Transverse colon (tissue), 3 donors: ENCODE measurements at regions not wholly inside any gene's neighbourhood (a gene's known extent, or its start where the extent isn't known, plus 50 kb on each side); places are given as distances from the start of the nearest gene placed in this dataset.

ENCODE experiments used
- EP300 ChIP-seq: sonication (generic); formaldehyde crosslinking; IDR thresholded peaks from one replicate; pipeline ENCODE4 v1.6.1; 2017; ENCODE audit warnings: antibody characterized with exemption, low read depth
- POLR2A ChIP-seq: fragments of 450-650 bp; IDR thresholded peaks from one replicate; pipeline ENCODE4 v1.6.1; 2016; ENCODE audit warnings: antibody characterized with exemption, mild to moderate bottlenecking, moderate library complexity
- TF ChIP-seq, protein P1 (sequence below), 5 experiments: fragments of 200-600 bp in 3 of 5; fragments of 450-650 bp in 2 of 5; sonication (generic) in 3 of 5; IDR thresholded peaks; 1 replicate in 2 of 5; 2 replicates in 3 of 5; pipeline ENCODE4 v1.5.1; 2016 to 2017; ENCODE audit warnings: antibody characterized with exemption in 5 of 5, inconsistent platforms in 3 of 5, mild to moderate bottlenecking in 2 of 5, moderate library complexity in 1 of 5

DNA sequence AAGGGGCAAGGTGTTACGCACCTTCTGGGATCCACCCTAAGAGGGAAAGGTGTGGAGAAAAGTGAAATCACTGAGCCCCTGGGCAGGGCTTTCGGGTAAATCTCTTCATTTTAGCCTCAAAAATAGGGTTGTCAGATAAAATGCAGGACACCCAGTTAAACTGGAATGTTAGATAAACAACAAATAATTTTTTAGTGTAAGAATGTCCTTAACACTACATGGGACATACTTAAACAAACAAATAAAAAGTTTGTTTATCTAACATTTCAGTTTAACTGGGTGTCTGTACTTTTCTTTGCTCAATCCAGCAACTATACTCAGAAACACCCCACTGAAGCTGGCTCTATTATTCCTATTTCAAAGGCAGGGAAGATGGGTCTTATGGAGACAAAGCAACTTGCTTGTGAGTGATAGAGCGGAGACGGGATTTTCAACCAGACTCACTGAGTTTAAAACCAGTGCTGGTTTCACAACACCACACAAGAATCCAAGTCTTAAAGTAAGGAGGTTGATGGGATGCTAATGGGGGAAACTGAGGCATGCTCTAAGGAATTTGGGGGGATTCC lies 144.8 kb upstream of the RBPJ start:
- TF ChIP-seq, protein P1, sequence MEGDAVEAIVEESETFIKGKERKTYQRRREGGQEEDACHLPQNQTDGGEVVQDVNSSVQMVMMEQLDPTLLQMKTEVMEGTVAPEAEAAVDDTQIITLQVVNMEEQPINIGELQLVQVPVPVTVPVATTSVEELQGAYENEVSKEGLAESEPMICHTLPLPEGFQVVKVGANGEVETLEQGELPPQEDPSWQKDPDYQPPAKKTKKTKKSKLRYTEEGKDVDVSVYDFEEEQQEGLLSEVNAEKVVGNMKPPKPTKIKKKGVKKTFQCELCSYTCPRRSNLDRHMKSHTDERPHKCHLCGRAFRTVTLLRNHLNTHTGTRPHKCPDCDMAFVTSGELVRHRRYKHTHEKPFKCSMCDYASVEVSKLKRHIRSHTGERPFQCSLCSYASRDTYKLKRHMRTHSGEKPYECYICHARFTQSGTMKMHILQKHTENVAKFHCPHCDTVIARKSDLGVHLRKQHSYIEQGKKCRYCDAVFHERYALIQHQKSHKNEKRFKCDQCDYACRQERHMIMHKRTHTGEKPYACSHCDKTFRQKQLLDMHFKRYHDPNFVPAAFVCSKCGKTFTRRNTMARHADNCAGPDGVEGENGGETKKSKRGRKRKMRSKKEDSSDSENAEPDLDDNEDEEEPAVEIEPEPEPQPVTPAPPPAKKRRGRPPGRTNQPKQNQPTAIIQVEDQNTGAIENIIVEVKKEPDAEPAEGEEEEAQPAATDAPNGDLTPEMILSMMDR (IDR thresholded peaks at IDR 0.05), result no peak
- TF ChIP-seq POLR2A, result no peak
- no peak for TF ChIP-seq EP300
